Dermis blood vessel endothelial cell (primary cell): ENCODE measurements at regions not wholly inside any gene's neighbourhood (a gene's known extent, or its start where the extent isn't known, plus 50 kb on each side); places are given as distances from the start of the nearest gene placed in this dataset.

ENCODE experiments used
- DNase-seq: peaks from one replicate; pipeline ENCODE4 v3.0.0; 2010

- no peak for DNase-seq
These were observed 123.3 kb downstream of the USP46 start for GRCh38 chr4:52535793-52536192.
